GM20431 (cell line): ENCODE measurements at regions not wholly inside any gene's neighbourhood (a gene's known extent, or its start where the extent isn't known, plus 50 kb on each side); places are given as distances from the start of the nearest gene placed in this dataset.
"Not testable (repeated sequence)": the region's sequence is repeated elsewhere in the genome, so short reads cannot be mapped to it uniquely, and the experiment has no call there.

ENCODE experiments used
- in situ Hi-C: fragments of 300-500 bp; cut with MseI, MboI; formaldehyde crosslinking; loops from one replicate; pipeline ENCODE4 v1.15.0; 2020; ENCODE audit warnings: low sequenced_read_pairs; ENCODE audit not compliant: unreplicated experiment

DNA sequence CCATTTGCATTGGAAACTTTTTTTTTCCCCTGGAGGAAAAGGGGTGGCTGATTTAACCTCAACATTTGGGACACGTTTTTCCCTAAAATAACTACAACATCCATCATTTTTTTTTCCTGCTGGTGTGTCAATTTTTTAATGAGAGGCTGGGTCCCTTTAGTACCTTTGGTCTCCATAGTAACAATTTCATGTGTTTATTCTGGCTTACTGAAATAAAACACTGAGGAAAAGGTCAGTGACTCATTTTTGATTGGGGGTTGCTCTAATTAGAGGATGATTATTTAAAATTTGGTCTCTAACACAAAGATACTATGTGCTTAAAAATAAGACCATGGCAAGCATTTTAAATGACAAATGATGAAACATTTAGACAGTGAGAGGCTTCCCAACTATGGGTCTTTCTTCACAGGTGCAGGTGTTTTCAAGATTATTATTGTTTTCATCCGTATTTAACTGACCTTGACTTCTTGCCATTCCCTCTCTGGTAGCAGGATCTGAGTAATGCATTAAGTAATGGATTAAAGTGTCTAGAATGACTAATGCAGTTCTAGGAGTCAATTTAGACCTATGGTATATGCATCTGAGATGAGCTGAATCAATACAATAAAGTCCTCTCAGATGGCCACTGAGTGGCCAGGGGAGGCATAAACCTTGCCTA lies 406.4 kb downstream of the KCNRG start:
- in situ Hi-C loops: no loop called here

DNA sequence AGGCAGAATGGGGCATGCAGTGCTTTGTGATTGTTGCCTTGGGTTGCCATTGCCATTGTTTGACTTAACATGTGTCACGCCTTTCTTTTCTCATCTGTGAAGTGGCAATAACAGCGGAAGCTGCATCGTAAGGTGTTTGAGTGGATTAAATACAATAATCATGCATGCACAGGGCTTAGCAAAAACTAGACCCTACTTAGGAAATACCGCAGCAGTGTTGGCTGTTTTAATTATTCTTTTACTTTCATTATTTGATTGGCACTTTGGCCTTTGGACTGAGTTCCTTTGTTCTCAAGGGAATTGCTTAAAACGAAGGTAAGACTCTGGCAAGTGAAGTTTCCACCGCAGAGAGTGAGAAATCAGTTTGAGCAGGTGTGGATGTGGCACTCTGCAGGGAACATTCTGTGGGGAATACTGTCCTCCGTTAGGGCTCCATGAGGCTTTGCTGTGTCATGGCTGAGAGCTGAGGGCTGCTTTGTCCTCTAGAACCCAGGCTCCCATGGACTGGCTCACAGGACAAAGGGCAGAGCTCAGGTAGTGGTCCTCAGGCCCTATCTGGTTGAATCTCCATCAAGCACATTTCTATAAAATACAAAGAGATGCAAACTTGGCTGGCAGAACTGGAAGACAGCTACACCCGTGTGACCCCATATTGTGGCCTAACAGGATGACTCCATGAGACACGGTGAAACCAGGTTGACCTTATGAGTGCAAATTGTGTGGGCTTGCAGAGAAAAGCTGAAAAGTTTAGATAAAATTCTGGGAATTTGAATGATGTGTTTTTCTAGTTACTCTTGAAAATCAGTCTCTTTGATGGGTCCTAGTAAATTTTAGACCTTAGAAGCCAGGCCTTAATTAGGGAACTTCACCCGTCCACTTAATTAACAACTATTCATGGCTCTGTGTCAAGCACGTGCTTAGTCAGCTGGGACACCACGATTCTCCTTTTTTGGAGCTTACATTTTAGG lies 407.2 kb downstream of the KCNRG start:
- in situ Hi-C loops: no loop called here

- in situ Hi-C loops: no loop called here
These were observed 409.7 kb downstream of the KCNRG start for GRCh38 chr13:50424993-50425392.

GRCh38 chr13:50425772-50426171 lies 410.5 kb downstream of the KCNRG start:
- in situ Hi-C loops: no loop called here

- in situ Hi-C loops: no loop called here
These were observed 411.7 kb downstream of the KCNRG start for GRCh38 chr13:50426927-50427326.

- in situ Hi-C loops: not testable (repeated sequence)
These were observed 412.3 kb downstream of the KCNRG start for GRCh38 chr13:50427511-50427910.

GRCh38 chr13:50428183-50428877 lies 413.1 kb downstream of the KCNRG start:
- in situ Hi-C loops: no loop called here

DNA sequence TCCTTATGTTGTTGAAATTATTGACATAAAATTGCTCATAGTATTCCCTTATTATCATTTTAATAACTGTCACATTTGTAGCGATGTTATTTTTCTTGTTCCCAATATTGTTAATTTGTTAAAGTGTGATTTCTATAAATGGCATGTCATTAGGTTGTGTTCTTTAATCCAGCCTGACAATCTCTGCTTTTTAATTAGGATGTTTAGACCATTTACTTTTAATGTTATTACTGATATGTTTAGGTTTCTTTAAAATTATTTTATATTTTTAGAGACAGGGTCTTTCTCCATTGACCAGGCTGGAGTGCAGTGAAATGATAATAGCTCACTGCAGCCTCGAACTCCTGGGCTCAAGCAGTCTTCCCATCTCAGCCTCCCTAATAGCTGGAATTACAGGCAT lies 408.5 kb downstream of the DLEU7 start:
- in situ Hi-C loops: no loop called here

DNA sequence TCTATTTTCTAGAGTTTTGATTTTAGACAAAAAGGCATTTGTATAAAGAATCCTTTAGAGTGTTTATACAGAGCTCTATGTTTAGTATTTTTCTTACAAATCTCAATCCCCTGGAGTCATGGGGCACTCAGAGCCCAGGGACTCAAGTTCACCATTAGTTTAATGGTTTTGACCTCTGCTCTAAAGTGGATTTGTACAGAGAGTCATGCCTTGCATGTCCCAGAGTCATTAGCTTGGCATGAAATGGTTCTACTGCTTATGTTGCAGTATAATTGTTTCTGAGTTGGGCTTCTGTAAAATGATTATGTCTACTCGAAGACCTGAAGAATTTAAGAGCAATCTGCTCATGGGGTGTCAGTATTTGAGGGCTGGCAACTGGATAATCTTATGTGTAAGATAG lies 406.2 kb downstream of the DLEU7 start:
- in situ Hi-C loops: no loop called here

DNA sequence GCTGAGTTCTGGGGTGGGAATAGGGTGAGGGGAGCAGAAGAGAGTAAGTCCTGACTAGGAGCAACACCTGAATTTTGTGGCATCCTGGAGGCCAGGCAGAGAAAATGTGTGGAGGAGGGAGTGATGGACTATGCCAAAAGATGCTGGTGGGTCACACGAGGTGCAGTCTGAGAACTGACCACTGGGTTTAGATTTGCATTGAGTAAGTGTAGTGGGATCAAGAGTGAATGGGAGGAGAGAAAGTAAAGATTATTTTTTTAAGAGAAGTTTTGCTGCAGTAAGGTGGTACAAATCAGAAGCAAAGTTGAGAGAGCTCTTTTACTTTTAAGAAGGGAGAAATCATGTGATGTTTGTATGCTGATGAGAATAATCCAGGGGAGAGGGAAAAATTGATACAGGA lies 405.1 kb downstream of the DLEU7 start:
- in situ Hi-C loops: no loop called here

DNA sequence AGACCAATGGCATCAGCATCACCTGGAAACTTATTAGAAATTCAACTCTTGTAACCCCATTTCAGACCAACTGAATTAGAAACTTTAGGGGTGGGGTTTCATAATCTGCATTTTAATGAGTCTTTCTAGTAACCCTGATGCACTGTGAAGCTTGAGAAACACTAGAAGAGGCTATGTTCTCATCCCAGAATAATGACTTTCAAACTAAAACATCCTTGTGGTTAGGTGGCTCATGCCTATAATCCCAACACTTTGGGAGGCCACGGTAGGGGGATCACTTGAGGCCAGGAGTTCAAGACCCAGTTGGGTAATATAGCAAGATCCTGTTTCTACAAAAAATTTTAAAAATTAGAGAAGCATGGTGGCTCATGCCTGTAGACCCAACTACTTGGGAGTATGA lies 402.4 kb downstream of the DLEU7 start:
- in situ Hi-C loops: no loop called here

GRCh38 chr13:50444726-50445125 lies 398.8 kb downstream of the DLEU7 start:
- in situ Hi-C loops: no loop called here

DNA sequence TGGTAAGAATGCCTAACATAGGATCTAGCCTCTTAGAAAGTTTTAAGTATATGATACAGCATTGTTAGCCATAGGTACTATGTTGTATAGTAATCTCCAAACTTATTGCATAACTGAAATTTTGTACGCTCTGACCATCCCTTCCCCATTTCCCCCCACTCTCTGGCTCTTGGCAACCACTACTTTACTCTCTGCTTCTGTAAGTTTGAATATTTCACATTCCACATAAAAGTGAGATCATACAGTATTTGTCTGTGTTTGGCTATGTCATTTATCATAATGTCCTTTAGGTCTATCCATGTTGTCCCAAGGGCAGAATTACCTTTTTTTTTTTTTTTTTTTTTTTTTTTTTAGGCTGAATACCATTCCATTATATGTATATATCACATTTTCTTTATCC lies 396.9 kb downstream of the DLEU7 start:
- in situ Hi-C loops: no loop called here

DNA sequence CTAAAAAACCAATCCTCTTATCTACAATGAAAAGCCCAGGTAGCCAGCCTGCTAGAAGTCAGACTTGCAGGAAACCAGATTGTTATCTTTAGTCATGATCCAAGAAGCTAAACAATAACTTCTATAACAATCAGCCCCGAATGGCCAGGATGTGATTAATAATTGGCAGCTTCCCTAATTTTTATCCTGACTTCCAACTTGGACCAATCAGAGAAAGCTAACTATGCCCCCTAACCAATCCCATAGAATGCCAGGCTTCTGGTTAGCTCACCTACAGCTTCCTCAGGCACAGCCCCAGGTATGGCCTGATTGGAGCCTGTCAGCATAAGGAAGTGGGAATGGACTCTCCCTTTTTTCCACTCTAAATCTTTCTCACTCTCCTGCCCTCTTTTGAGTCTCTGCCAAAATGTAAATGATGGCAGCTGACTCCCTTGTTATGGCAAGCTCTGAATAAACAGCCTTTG lies 394.9 kb downstream of the DLEU7 start:
- in situ Hi-C loops: no loop called here

DNA sequence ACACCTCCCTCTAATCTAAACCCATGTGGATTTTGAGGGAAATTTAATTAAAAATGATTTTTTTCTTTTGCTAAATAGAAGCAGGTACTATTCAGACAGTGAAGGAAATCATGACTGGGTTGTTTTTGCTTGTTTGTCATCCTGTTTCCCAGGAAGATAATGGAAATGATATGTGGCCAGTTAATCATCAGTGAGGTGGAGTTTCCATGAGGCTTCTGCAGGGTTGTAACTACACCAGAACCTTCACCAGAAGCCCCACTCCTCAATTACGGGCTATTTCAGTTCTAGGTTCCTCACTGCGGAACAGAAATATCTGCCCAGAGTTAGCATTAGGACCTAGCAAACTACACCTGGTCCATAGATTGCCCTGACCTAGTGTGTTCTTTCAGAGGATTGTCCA lies 394.0 kb downstream of the DLEU7 start:
- in situ Hi-C loops: no loop called here

DNA sequence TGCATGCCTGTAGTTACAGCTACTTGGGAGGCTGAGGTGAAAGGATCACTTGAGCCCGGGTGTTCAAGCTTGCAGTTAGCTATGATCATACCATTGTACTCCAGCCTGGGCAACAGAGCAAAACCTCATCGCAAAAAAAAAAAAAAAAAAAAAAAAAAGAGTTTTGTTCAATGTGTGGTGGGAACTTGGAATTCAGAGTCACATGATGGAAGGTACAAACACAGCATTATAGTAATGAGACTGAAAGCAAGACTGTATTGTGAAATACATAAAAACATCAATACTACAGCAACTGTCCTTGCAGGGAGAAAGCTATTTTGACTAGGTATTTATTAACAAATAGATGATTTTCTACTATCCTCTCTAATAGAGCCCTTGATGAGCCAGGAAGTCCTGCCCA lies 393.2 kb downstream of the DLEU7 start:
- in situ Hi-C loops: no loop called here

GRCh38 chr13:50451609-50452008 lies 391.9 kb downstream of the DLEU7 start:
- in situ Hi-C loops: no loop called here

- in situ Hi-C loops: no loop called here
These were observed 391.5 kb downstream of the DLEU7 start for GRCh38 chr13:50452028-50452427.

- in situ Hi-C loops: no loop called here
These were observed 390.7 kb downstream of the DLEU7 start for GRCh38 chr13:50452756-50453155.

DNA sequence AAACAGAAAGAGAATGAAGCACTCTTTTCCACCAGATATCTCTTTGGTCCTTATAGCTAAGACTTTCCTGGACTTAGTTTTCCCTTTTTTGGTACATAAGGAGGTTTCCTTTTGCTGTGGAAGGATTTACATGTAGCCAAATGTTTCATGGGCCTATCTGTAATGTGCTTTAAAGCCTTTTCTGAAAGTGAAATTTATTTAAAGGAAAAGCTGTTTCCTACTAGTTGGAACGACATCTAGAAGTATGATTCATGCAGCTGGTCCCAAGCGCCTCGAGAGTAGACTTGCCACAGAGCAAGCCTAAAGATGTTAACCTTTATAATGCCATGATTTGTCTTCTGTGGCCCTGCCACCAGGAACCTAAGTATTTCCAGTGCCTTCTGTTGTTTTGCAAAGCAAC lies 390.3 kb downstream of the DLEU7 start:
- in situ Hi-C loops: no loop called here

- in situ Hi-C loops: no loop called here
These were observed 387.4 kb downstream of the DLEU7 start for GRCh38 chr13:50456111-50456510.
